ENCODE measurements at regions not wholly inside any gene's neighbourhood (a gene's known extent, or its start where the extent isn't known, plus 50 kb on each side); places are given as distances from the start of the nearest gene placed in this dataset.

- Histone ChIP-seq H3K9ac (ENCODE audit: low read depth, low read length) (no peak overlapping the region), H3K9me3 (ENCODE audit: control insufficient read depth, insufficient read depth, low read length) (no peaks in the 10 kb centered on the region), H3K36me3 (ENCODE audit: insufficient read depth, low read length) (no peaks in the 10 kb centered on the region), H3K4me1 (ENCODE audit: insufficient read depth, low read length) (peaks cover 6% of the 10 kb centered on the region; the same call in 1 of the 2 replicates)
Measured at GRCh38 chr11:130623670-130624668, 175.5 kb downstream of the ADAMTS15 start.

- Histone ChIP-seq H3K9ac (ENCODE audit: low read depth, low read length) (no peak overlapping the region), H3K36me3 (ENCODE audit: insufficient read depth, low read length) (no peaks in the 10 kb centered on the region), H3K4me1 (ENCODE audit: insufficient read depth, low read length) (peaks cover 7% of the 10 kb centered on the region; the same call in 1 of the 2 replicates), H3K9me3 (ENCODE audit: control insufficient read depth, insufficient read depth, low read length) (no peaks in the 10 kb centered on the region)
Measured at GRCh38 chr11:130624971-130625544, 176.6 kb downstream of the ADAMTS15 start.

DNA sequence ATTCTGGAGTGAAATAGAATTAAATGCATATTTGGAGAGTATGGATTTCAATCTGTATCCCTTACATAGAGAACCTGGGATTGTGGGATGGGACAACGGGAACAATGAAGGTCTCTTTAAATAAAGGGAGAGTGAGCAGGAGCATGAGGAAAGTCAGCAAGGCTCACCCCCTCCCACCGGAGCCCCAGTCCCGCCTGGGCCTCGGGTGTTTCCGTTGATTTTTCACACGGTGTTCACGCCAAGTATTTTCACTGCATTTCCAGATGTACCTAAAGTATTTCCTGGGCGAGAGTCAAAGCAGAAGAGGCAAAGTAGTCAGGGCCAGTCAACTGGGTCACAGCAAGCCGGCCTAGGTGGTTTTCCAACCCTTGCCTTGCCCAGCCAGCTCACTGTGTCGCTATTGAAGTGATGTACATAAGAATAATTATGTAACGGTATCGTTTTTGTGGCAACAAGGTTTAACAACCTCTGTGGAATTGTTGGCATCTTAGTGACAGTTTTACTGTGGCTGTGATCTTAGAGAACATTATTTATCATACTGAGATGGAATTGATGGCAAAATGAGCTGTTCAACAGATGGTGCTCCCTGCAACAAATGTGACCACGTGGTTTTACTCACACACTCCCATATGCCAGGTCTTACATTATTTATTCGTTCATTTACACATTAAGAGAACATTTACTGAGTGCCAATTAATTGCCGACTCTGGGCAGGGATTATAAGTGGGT lies 177.3 kb downstream of the ADAMTS15 start:
- Histone ChIP-seq H3K9ac (ENCODE audit: low read depth, low read length) (no peak overlapping the region), H3K36me3 (ENCODE audit: insufficient read depth, low read length) (no peaks in the 10 kb centered on the region), H3K4me1 (ENCODE audit: insufficient read depth, low read length) (peaks cover 7% of the 10 kb centered on the region; the same call in 1 of the 2 replicates), H3K9me3 (ENCODE audit: control insufficient read depth, insufficient read depth, low read length) (no peaks in the 10 kb centered on the region)

DNA sequence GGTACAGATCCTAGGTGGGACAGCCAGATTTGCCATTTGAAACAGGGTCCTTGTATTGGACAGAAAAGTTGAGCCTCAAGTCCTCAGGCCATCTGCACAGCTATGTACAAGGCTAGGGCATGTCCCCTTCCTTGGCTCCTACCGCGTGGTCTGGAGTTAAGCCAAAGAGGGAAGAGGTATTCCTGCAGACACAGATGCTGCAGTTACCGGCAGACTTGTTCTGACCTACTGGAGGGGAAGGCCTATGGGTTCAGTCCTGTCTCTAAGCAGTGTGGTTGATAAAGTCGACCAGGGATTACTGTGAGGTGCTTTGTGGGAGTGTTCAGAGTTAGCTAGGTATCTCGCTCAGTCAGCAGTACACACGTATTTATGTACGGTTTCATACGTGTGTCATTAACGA lies 180.6 kb downstream of the ADAMTS15 start:
- no peak overlapping the region for H3K9ac ChIP-seq (ENCODE audit: low read depth, low read length)
- H3K4me1 ChIP-seq (ENCODE audit: insufficient read depth, low read length) = peaks cover 7% of the 10 kb centered on the region; the same call in 1 of the 2 replicates
- H3K36me3 ChIP-seq (ENCODE audit: insufficient read depth, low read length) = no peaks in the 10 kb centered on the region
- H3K9me3 ChIP-seq (ENCODE audit: control insufficient read depth, insufficient read depth, low read length) = no peaks in the 10 kb centered on the region

GRCh38 chr11:130631119-130631518 lies 182.7 kb downstream of the ADAMTS15 start:
- Histone ChIP-seq H3K9ac (ENCODE audit: low read depth, low read length) (no peak overlapping the region), H3K36me3 (ENCODE audit: insufficient read depth, low read length) (no peaks in the 10 kb centered on the region), H3K4me1 (ENCODE audit: insufficient read depth, low read length) (peaks cover 16% of the 10 kb centered on the region; the same call in 1 of the 2 replicates), H3K9me3 (ENCODE audit: control insufficient read depth, insufficient read depth, low read length) (no peaks in the 10 kb centered on the region)

GRCh38 chr11:130633466-130633865 lies 185.0 kb downstream of the ADAMTS15 start:
- H3K36me3 ChIP-seq (ENCODE audit: insufficient read depth, low read length) = no peaks in the 10 kb centered on the region
- H3K9ac ChIP-seq (ENCODE audit: low read depth, low read length) = no peak overlapping the region
- no peaks in the 10 kb centered on the region for H3K9me3 ChIP-seq (ENCODE audit: control insufficient read depth, insufficient read depth, low read length)
- H3K4me1 ChIP-seq (ENCODE audit: insufficient read depth, low read length) = peaks cover 24% of the 10 kb centered on the region

DNA sequence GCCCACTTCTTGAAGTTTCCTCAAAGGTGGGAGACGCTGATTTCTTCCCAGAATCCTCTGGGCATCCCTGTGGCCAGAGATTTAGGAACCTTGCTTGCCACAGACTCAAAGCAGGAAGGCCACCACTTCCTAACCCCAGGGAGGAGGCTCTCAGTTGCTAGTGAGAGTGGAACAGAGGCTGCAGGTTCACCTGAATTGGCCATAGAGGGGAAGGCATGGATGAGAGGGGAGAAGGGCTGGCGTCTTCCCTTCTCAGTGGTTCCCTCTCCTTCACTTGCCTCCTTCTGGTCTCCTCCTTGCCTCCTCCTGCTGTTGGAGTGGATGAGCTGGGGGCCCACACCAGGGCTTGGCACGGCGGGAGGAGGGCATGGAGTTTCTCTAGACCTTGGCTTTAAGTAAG lies 185.7 kb downstream of the ADAMTS15 start:
- no peaks in the 10 kb centered on the region for H3K9me3 ChIP-seq (ENCODE audit: control insufficient read depth, insufficient read depth, low read length)
- peaks cover 18% of the 10 kb centered on the region for H3K4me1 ChIP-seq (ENCODE audit: insufficient read depth, low read length)
- H3K36me3 ChIP-seq (ENCODE audit: insufficient read depth, low read length) = no peaks in the 10 kb centered on the region
- no peak overlapping the region for H3K9ac ChIP-seq (ENCODE audit: low read depth, low read length)

DNA sequence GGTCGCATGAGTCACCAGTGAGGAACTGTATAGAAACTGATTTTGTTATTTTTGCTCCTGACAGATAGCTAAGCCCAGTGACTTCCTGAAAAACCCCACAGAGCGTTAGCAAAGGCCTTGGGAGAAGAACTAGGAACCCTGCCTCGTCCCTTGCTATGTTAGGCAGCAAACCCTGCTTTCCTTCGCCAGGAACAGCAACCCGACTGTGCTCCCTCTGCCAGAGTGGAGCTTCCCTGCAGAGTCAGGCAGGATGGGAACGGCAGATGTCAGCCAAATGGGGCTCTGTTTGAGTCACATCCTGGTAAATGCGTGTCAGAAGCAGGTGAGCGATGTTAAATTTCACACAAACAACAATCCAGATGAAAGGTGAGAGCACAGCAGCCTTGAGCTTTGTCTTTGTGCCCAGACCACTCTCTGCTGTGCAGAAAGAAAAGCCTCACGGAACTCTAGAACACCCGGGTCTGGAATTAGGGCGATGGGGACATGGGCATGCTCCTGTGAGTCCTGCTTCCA lies 186.6 kb downstream of the ADAMTS15 start:
- no peaks in the 10 kb centered on the region for H3K36me3 ChIP-seq (ENCODE audit: insufficient read depth, low read length)
- H3K4me1 ChIP-seq (ENCODE audit: insufficient read depth, low read length) = peaks cover 18% of the 10 kb centered on the region
- no peak overlapping the region for H3K9ac ChIP-seq (ENCODE audit: low read depth, low read length)

GRCh38 chr11:130635937-130636630 lies 187.6 kb downstream of the ADAMTS15 start:
- Histone ChIP-seq H3K36me3 (ENCODE audit: insufficient read depth, low read length) (no peaks in the 10 kb centered on the region), H3K4me1 (ENCODE audit: insufficient read depth, low read length) (peaks cover 18% of the 10 kb centered on the region), H3K9me3 (ENCODE audit: control insufficient read depth, insufficient read depth, low read length) (no peaks in the 10 kb centered on the region), H3K9ac (ENCODE audit: low read depth, low read length) (no peak overlapping the region)

More for the DNA sequence above, 186.6 kb downstream of the ADAMTS15 start:
- H3K9me3 ChIP-seq (ENCODE audit: control insufficient read depth, insufficient read depth, low read length) = no peaks in the 10 kb centered on the region

DNA sequence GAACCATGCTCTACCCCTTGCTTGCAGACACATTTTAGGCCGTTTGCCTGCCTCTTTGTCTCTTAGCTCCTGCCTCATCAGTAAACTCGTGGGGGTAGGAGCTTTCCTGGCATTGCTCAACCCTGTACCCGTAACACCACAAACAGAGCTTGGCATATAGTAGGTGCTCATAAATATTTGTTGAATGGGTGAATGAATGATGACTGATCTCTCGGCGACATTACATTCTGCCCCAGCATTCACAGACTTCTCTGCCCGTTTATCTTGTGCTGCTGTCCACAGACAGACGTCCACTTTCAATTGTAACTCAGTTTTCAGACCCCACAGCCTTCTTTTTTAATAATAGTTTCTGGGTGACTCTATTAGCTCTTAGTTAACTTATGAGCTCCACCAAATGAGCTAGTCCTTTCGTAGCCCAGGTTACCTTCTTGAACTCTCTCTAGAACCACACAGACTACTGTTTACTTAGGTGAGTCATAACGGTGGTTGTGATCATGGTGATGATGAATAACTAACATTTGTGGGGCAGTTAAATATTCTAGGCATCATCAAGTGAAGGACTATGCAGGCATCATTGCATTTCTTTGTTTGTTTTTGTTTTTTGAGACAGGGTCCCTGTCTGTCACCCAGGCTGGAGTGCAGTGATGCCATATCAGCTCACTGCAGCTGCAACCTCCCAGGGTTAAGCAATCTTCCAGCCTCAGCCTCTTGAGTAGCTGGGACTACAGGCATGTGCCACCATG lies 188.4 kb downstream of the ADAMTS15 start:
- peaks cover 18% of the 10 kb centered on the region for H3K4me1 ChIP-seq (ENCODE audit: insufficient read depth, low read length)
- no peak overlapping the region for H3K9ac ChIP-seq (ENCODE audit: low read depth, low read length)
- no peaks in the 10 kb centered on the region for H3K36me3 ChIP-seq (ENCODE audit: insufficient read depth, low read length)
- no peaks in the 10 kb centered on the region for H3K9me3 ChIP-seq (ENCODE audit: control insufficient read depth, insufficient read depth, low read length)

- H3K4me1 ChIP-seq (ENCODE audit: insufficient read depth, low read length) = peaks cover 18% of the 10 kb centered on the region
- H3K36me3 ChIP-seq (ENCODE audit: insufficient read depth, low read length) = no peaks in the 10 kb centered on the region
- no peak overlapping the region for H3K9ac ChIP-seq (ENCODE audit: low read depth, low read length)
- H3K9me3 ChIP-seq (ENCODE audit: control insufficient read depth, insufficient read depth, low read length) = no peaks in the 10 kb centered on the region
Measured at GRCh38 chr11:130637566-130637965, 189.1 kb downstream of the ADAMTS15 start.

DNA sequence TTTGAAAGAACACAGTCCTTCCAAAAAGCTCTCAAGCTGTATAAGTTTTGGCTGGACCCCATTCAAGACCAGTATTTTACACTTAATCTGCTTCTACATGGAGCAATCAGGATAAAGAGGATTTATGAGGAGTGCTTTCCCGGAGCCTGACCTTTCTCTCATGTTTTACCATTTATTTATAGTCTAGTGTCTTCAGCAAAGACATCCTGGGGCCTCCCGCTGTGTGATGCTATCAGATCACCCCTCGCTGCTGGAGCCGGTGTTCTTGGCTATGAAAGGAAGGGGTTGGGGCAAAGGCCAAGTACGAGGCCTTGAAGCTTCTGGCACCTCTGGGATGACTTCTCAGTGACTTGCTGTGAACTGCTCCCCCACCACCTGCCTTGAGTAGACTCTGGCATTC lies 189.6 kb downstream of the ADAMTS15 start:
- H3K36me3 ChIP-seq (ENCODE audit: insufficient read depth, low read length) = no peaks in the 10 kb centered on the region
- H3K9ac ChIP-seq (ENCODE audit: low read depth, low read length) = no peak overlapping the region

GRCh38 chr11:130638624-130639023 lies 190.2 kb downstream of the ADAMTS15 start:
- no peak overlapping the region for H3K9ac ChIP-seq (ENCODE audit: low read depth, low read length)
- no peaks in the 10 kb centered on the region for H3K36me3 ChIP-seq (ENCODE audit: insufficient read depth, low read length)
- no peaks in the 10 kb centered on the region for H3K9me3 ChIP-seq (ENCODE audit: control insufficient read depth, insufficient read depth, low read length)
- H3K4me1 ChIP-seq (ENCODE audit: insufficient read depth, low read length) = peaks cover 18% of the 10 kb centered on the region

More for the DNA sequence above, 189.6 kb downstream of the ADAMTS15 start:
- peaks cover 18% of the 10 kb centered on the region for H3K4me1 ChIP-seq (ENCODE audit: insufficient read depth, low read length)
- H3K9me3 ChIP-seq (ENCODE audit: control insufficient read depth, insufficient read depth, low read length) = no peaks in the 10 kb centered on the region

All from ES-I3 (cell line).